H54 (cell line): ENCODE measurements at regions not wholly inside any gene's neighbourhood (a gene's known extent, or its start where the extent isn't known, plus 50 kb on each side); places are given as distances from the start of the nearest gene placed in this dataset.

Source experiments
- DNase-seq: peaks from one replicate; pipeline ENCODE4 v3.0.0; 2011; ENCODE audit warnings: low spot score, mixed read lengths; ENCODE audit not compliant: insufficient read length
- FAIRE-seq: peaks from 3 replicates; lab custom pipeline; 2011; peaks lifted over from hg19 to GRCh38; lab: Jason Lieb, UNC
- POLR2A ChIP-seq: IDR thresholded peaks from 2 replicates; pipeline ENCODE4 v1.6.1; 2011; ENCODE audit warnings: low read depth, mild to moderate bottlenecking, low read length

DNA sequence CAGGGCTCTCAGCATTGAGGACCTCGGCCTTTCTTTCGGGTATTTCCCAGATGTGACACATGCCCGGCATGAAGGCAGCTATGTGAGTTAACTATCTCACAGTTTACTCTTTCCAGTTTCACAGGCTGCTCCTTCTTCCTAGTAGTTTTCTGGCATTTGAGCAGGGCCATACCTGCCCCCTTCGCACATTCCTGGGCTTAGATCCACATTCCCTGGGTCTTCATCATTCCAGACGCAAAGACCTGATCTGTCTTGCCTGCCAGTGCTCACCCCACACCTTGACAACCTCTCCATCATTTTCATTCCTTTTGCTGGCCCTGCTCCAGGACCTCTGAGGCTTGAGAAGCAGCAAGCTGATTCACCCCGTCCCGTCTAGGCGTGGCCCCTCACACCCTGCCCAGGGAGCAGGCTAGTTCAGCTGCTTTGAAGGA lies 227.5 kb downstream of the WDR11 start:
- FAIRE-seq, result no peak
- no peak for DNase-seq

DNA sequence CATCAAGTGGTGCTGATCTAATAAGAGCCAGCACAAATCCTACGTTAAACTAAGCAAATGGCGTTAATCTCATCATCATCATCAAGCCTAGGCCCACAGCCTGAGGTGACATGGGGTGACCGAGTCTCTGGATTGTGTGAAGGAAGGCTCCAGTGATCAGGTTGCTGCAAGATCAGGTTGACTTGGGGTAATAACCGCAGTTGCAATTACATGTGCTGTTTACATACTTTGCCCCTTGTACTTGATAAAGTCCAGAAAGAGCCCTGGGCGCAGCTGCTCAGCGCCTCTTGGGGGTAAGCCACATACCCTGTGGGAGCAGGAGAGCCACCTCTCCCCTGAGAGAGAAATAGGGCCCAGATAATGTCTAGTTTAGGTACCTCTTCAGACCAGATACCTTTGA lies 228.1 kb downstream of the WDR11 start:
- DNase-seq, result no peak
- TF ChIP-seq POLR2A, result no peak
- FAIRE-seq, result no peak

More for the DNA sequence above, 227.5 kb downstream of the WDR11 start:
- TF ChIP-seq POLR2A, result no peak

- FAIRE-seq (no peak), DNase-seq (no peak)
Observed at GRCh38 chr10:121080281-121080891, 229.2 kb downstream of the WDR11 start.

GRCh38 chr10:121081306-121081705 lies 230.1 kb downstream of the WDR11 start:
- no peak for TF ChIP-seq POLR2A
- no peak for FAIRE-seq

More at GRCh38 chr10:121080281-121080891, 229.2 kb downstream of the WDR11 start:
- TF ChIP-seq POLR2A, result no peak

GRCh38 chr10:121082984-121083383 lies 231.8 kb downstream of the WDR11 start:
- FAIRE-seq, result no peak

More at GRCh38 chr10:121081306-121081705, 230.1 kb downstream of the WDR11 start:
- DNase-seq, result no peak

GRCh38 chr10:121084016-121084674 lies 233.0 kb downstream of the WDR11 start:
- FAIRE-seq (no peak), DNase-seq (no peak)
- no peak for TF ChIP-seq POLR2A

More at GRCh38 chr10:121082984-121083383, 231.8 kb downstream of the WDR11 start:
- no peak for TF ChIP-seq POLR2A
- no peak for DNase-seq

GRCh38 chr10:121084675-121085070 lies 233.5 kb downstream of the WDR11 start:
- FAIRE-seq, result no peak
- no peak for TF ChIP-seq POLR2A
- DNase-seq, result no peak

- TF ChIP-seq POLR2A, result no peak
- FAIRE-seq (no peak), DNase-seq (no peak)
Observed at GRCh38 chr10:121085367-121085766, 234.2 kb downstream of the WDR11 start.

DNA sequence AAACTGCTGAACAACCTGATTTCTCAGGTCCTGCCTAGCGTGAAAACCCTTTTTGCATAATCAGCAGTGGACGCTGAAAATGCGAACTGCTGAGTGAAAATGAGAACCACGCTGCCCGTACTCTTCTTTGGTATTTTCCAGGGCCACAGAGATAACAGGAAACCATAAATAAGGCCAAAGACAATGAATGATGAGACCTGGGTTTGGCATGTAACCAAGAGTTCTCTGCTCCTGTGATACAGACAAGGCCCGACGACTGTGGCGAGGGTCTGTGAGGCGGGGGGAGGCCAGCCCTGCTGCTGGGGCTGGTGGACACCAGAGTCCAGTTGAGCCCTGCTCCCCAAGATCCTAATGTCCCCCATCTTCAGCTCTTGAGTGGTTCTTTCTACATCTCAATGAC lies 236.0 kb downstream of the WDR11 start:
- DNase-seq (no peak), FAIRE-seq (no peak)
- no peak for TF ChIP-seq POLR2A

GRCh38 chr10:121087688-121088087 lies 236.5 kb downstream of the WDR11 start:
- FAIRE-seq, result no peak
- TF ChIP-seq POLR2A, result no peak
- no peak for DNase-seq

DNA sequence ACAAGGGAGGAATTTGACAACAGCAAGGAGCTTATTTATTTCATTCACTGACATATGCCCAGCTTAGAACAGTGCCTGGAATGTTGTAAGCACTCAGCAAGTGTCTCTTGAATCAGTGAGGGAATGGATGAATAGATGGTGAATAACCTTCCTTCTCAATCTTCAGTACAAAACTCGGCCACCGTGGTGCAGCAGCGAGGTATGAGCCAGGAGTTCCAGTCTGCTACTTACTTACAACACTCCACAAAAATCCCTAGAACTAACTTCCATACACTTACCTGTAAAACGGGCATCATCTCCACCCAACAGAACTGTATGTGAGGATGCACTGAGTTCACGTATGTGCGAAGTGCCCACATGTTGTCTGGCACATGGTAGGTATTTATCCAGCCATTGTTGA lies 237.4 kb downstream of the WDR11 start:
- FAIRE-seq, result no peak
- DNase-seq, result no peak
- no peak for TF ChIP-seq POLR2A

- no peak for TF ChIP-seq POLR2A
- no peak for DNase-seq
- no peak for FAIRE-seq
Observed at GRCh38 chr10:121089434-121089833, 238.3 kb downstream of the WDR11 start.

- TF ChIP-seq POLR2A, result no peak
- FAIRE-seq (no peak), DNase-seq (no peak)
Observed at GRCh38 chr10:121091961-121092719, 241.0 kb downstream of the WDR11 start.

DNA sequence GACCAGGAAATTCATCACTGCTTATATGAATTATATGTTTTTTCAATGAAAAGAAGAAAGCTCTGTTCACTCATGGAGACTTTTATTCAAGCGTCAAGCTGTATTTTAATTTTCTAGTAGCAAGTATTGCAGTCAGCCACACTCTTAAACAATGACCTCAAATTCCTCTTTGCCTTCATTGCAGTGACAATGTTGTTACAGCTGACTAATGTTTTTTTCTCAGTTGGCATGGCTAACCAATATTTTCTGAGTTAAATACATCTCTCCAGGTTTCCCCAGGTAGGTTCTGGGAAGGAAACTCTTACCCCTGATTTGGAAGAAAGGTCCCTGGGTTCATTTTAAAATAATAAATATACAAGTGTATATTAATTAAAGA lies 241.5 kb downstream of the WDR11 start:
- TF ChIP-seq POLR2A, result no peak
- DNase-seq (no peak), FAIRE-seq (no peak)
